ENCODE measurements at regions not wholly inside any gene's neighbourhood (a gene's known extent, or its start where the extent isn't known, plus 50 kb on each side); places are given as distances from the start of the nearest gene placed in this dataset.

GRCh38 chr3:102826636-102827035 is 391.8 kb downstream of the ZPLD1 start:
- Mint-ChIP-seq H3K27ac (ENCODE audit: low read depth) (no peak overlapping the region), H3K4me3 (no peak overlapping the region), H3K27me3 (no peaks in the 10 kb centered on the region), H3K4me1 (no peaks in the 10 kb centered on the region), H3K9me3 (peaks cover 6% of the 10 kb centered on the region), H3K36me3 (ENCODE audit: insufficient read depth) (peaks cover 2% of the 10 kb centered on the region)
- ATAC-seq (replicated peaks; ENCODE audit: extremely low read depth, poor library complexity, severe bottlenecking) (no peak), DNase-seq (ENCODE audit: low spot score in 2 of 2) (no peak)

- Mint-ChIP-seq H3K27ac (ENCODE audit: low read depth) (no peak overlapping the region), H3K36me3 (ENCODE audit: insufficient read depth) (peaks cover 2% of the 10 kb centered on the region), H3K4me3 (no peak overlapping the region), H3K4me1 (no peaks in the 10 kb centered on the region), H3K27me3 (no peaks in the 10 kb centered on the region), H3K9me3 (peaks cover 6% of the 10 kb centered on the region)
- DNase-seq (ENCODE audit: low spot score in 2 of 2) (no peak), ATAC-seq (replicated peaks; ENCODE audit: extremely low read depth, poor library complexity, severe bottlenecking) (no peak)
Measured at GRCh38 chr3:102827386-102827785, 392.6 kb downstream of the ZPLD1 start.

DNA sequence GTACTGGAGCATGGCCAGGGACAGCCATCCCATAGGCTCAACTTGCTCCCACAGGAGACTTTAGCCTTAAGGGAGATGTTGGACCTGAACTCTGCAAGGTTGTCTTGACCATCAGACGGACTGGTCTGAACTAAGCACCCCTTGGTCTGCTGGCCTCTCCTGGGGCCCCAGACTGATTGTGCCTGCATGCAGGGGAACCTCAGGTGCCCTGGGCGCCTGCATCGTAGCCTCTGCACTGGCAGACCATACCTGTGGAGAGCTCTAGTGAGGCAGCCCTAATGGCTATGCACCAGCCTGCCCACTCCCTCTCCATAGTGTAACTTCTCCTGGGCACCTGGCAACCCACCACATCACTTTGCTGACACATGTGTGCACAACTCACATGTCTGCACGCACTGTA is 395.6 kb downstream of the ZPLD1 start:
- peaks cover 2% of the 10 kb centered on the region for H3K36me3 Mint-ChIP-seq (ENCODE audit: insufficient read depth)
- ATAC-seq (replicated peaks; ENCODE audit: extremely low read depth, poor library complexity, severe bottlenecking) (no peak), DNase-seq (ENCODE audit: low spot score in 2 of 2) (no peak)
- no peaks in the 10 kb centered on the region for H3K4me1 Mint-ChIP-seq
- peaks cover 14% of the 10 kb centered on the region for H3K9me3 Mint-ChIP-seq
- no peak overlapping the region for H3K27ac Mint-ChIP-seq (ENCODE audit: low read depth)
- no peaks in the 10 kb centered on the region for H3K27me3 Mint-ChIP-seq
- no peak overlapping the region for H3K4me3 Mint-ChIP-seq

- Mint-ChIP-seq H3K4me1 (no peaks in the 10 kb centered on the region), H3K4me3 (no peak overlapping the region), H3K9me3 (peaks cover 22% of the 10 kb centered on the region), H3K36me3 (ENCODE audit: insufficient read depth) (no peaks in the 10 kb centered on the region), H3K27ac (ENCODE audit: low read depth) (no peak overlapping the region), H3K27me3 (no peaks in the 10 kb centered on the region)
- no peak for ATAC-seq (replicated peaks; ENCODE audit: extremely low read depth, poor library complexity, severe bottlenecking)
- DNase-seq (ENCODE audit: low spot score in 2 of 2), result no peak
Measured at GRCh38 chr3:102841866-102842265, 407.1 kb downstream of the ZPLD1 start.

DNA sequence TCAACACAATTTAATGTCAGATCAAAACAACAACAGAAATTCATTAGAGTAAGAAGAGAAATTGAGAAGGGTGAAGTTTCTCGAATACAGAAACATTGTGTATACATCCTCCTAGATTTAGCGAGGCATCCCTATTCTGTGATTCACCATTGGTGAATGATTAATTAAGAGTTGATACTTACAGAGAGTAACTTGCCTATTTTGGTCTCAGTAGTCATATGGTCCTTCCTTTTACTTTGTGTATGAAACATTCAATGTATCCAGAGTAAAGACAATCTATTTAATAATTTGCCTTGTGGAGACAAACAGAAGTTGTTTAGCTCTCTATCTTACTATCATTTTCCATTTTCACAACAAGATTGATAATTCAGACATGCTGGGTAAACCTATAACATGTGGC is 432.0 kb downstream of the ZPLD1 start:
- Mint-ChIP-seq H3K36me3 (ENCODE audit: insufficient read depth) (no peaks in the 10 kb centered on the region), H3K4me3 (no peak overlapping the region), H3K9me3 (no peaks in the 10 kb centered on the region), H3K4me1 (no peaks in the 10 kb centered on the region), H3K27ac (ENCODE audit: low read depth) (no peak overlapping the region), H3K27me3 (no peaks in the 10 kb centered on the region)
- no peak for ATAC-seq (replicated peaks; ENCODE audit: extremely low read depth, poor library complexity, severe bottlenecking)
- no peak for DNase-seq (ENCODE audit: low spot score in 2 of 2)

GRCh38 chr3:102883515-102883914 is 448.7 kb downstream of the ZPLD1 start:
- no peaks in the 10 kb centered on the region for H3K4me1 Mint-ChIP-seq
- peaks cover 7% of the 10 kb centered on the region for H3K9me3 Mint-ChIP-seq
- no peak for DNase-seq (ENCODE audit: low spot score in 2 of 2)
- H3K36me3 Mint-ChIP-seq (ENCODE audit: insufficient read depth), result no peaks in the 10 kb centered on the region
- no peak overlapping the region for H3K4me3 Mint-ChIP-seq
- H3K27ac Mint-ChIP-seq (ENCODE audit: low read depth), result no peak overlapping the region
- H3K27me3 Mint-ChIP-seq, result no peaks in the 10 kb centered on the region
- ATAC-seq (replicated peaks; ENCODE audit: extremely low read depth, poor library complexity, severe bottlenecking), result no peak

DNA sequence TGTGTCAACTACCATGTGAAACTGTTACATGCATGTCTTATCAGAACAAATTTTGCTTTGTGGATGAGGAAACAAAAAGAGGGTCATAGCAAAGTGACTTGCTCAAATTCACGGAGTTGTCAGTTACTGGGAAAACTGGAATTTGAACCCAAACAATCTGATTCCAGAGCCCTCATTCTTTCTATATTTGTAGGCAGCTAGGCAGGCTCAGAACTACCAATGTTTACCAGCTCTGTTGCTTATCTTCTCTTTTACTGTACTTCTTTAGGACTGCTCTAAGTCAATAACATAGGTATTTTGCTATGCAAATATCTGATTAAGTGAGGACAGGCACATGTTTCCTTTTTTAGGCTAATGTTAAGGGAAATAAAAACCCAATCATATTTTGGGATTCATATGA is 450.5 kb downstream of the ZPLD1 start:
- Mint-ChIP-seq H3K4me3 (no peak overlapping the region), H3K9me3 (peaks cover 7% of the 10 kb centered on the region), H3K27me3 (no peaks in the 10 kb centered on the region), H3K4me1 (no peaks in the 10 kb centered on the region), H3K27ac (ENCODE audit: low read depth) (no peak overlapping the region), H3K36me3 (ENCODE audit: insufficient read depth) (no peaks in the 10 kb centered on the region)
- no peak for DNase-seq (ENCODE audit: low spot score in 2 of 2)
- no peak for ATAC-seq (replicated peaks; ENCODE audit: extremely low read depth, poor library complexity, severe bottlenecking)

DNA sequence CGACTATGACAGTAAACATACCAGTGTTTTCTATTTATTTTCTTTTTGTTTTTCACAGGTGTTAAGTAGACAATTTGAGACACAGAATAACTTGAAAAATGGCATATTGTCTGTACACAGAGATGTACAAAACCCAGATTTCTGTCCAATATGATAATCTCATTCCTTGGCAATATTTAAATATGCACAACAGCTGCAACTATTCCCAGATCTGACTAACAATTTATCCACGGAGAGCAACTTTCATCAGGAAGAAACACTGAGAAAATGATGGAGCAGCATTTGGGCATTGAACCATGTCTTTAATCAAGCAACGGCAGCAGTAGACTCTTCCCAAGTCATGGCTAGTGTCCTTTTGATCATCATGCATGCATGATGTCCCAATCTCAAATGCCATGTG is 452.6 kb downstream of the ZPLD1 start:
- DNase-seq (ENCODE audit: low spot score in 2 of 2) (no peak), ATAC-seq (replicated peaks; ENCODE audit: extremely low read depth, poor library complexity, severe bottlenecking) (no peak)
- H3K36me3 Mint-ChIP-seq (ENCODE audit: insufficient read depth), result no peaks in the 10 kb centered on the region
- peaks cover 7% of the 10 kb centered on the region for H3K9me3 Mint-ChIP-seq
- H3K4me1 Mint-ChIP-seq, result no peaks in the 10 kb centered on the region
- H3K4me3 Mint-ChIP-seq, result no peak overlapping the region
- no peaks in the 10 kb centered on the region for H3K27me3 Mint-ChIP-seq
- H3K27ac Mint-ChIP-seq (ENCODE audit: low read depth), result no peak overlapping the region

DNA sequence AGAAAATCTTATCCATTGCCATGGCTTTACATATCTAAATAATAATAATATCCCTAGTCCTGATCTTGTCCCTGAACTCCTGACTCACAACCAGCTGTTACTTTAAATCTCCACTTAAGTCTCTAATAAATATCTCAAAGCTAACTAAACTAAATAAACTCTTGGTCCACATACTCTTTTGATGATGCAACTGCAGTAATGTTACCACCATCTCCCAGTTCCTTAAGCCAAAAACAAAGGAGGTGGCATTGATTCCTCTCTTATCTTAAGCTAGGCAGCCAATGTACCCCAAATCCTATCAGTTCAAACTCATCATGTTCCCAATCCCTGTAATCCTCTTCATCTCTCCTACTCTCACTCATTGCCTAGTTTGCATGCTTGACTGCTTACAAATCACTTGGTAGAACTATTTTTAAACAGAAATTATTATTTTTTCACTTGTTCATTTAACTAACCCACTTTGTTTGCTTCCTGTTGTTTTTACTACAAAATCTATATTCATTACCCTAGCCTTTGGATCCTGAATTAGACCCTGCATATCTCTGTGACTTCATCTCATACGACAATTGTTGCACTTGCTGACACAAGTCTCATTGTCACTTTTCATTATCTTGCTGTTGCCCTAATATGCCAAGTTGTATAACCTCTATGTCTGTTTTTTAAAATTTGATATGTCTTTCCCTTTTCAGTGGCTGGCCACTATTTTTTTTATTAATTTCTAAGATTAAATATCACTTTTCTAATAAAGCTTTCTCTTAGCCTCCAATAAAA is 462.2 kb downstream of the ZPLD1 start:
- Mint-ChIP-seq H3K36me3 (ENCODE audit: insufficient read depth) (no peaks in the 10 kb centered on the region), H3K4me3 (no peak overlapping the region), H3K27ac (ENCODE audit: low read depth) (no peak overlapping the region), H3K4me1 (no peaks in the 10 kb centered on the region), H3K9me3 (peaks cover 10% of the 10 kb centered on the region), H3K27me3 (no peaks in the 10 kb centered on the region)
- no peak for ATAC-seq (replicated peaks; ENCODE audit: extremely low read depth, poor library complexity, severe bottlenecking)
- DNase-seq (ENCODE audit: low spot score in 2 of 2), result no peak

DNA sequence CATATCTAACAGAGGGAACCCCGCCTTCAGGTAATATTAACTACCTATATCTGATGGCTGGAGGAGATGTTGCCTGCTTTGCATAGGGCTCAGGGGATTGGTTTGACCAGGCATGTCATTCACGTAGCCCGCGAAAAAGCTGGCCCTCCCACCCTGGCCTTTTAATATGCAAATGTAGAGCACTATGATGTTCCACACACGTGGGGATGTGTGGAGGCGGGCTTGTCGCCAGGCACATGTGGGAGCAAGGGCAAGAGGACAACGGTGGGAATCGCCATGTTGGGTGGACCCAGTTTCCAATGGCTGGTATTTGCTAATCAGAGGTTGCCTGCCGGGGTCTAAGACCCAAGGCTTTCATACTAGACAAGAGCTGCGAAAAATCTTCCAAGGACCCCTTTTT is 469.8 kb downstream of the ZPLD1 start:
- ATAC-seq (replicated peaks; ENCODE audit: extremely low read depth, poor library complexity, severe bottlenecking) (no peak), DNase-seq (ENCODE audit: low spot score in 2 of 2) (no peak)
- Mint-ChIP-seq H3K27ac (ENCODE audit: low read depth) (no peak overlapping the region), H3K27me3 (no peaks in the 10 kb centered on the region), H3K36me3 (ENCODE audit: insufficient read depth) (no peaks in the 10 kb centered on the region), H3K9me3 (peaks cover 19% of the 10 kb centered on the region), H3K4me3 (no peak overlapping the region), H3K4me1 (no peaks in the 10 kb centered on the region)

- Mint-ChIP-seq H3K27me3 (no peaks in the 10 kb centered on the region), H3K9me3 (peaks cover 19% of the 10 kb centered on the region), H3K36me3 (ENCODE audit: insufficient read depth) (no peaks in the 10 kb centered on the region), H3K4me1 (no peaks in the 10 kb centered on the region), H3K4me3 (no peak overlapping the region), H3K27ac (ENCODE audit: low read depth) (no peak overlapping the region)
- DNase-seq (ENCODE audit: low spot score in 2 of 2) (no peak), ATAC-seq (replicated peaks; ENCODE audit: extremely low read depth, poor library complexity, severe bottlenecking) (no peak)
Measured at GRCh38 chr3:102905811-102906210, 471.0 kb downstream of the ZPLD1 start.

GRCh38 chr3:102906818-102907217 is 472.0 kb downstream of the ZPLD1 start:
- ATAC-seq (replicated peaks; ENCODE audit: extremely low read depth, poor library complexity, severe bottlenecking) (no peak), DNase-seq (ENCODE audit: low spot score in 2 of 2) (no peak)
- Mint-ChIP-seq H3K27me3 (no peaks in the 10 kb centered on the region), H3K27ac (ENCODE audit: low read depth) (no peak overlapping the region), H3K4me1 (no peaks in the 10 kb centered on the region), H3K4me3 (no peak overlapping the region), H3K9me3 (peaks cover 19% of the 10 kb centered on the region), H3K36me3 (ENCODE audit: insufficient read depth) (no peaks in the 10 kb centered on the region)

DNA sequence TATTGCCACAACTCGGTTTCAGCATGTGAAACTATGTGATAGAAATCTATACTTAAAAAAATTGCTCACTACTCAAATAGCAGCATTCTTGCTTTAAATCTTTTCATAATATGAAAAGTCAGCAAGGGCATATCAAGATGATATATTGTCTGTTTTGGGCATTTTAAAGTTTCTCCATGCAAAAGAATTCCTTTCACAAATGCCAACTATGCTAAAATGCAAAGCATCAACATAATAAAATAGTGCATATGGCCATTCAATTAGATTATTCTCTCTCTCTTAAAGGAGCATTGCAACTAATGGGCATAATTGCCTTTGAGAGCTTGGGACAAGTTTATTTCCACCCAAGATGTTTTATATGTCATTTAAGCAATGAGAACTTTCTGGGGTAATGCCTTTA is 475.1 kb downstream of the ZPLD1 start:
- Mint-ChIP-seq H3K4me1 (no peaks in the 10 kb centered on the region), H3K27ac (ENCODE audit: low read depth) (no peak overlapping the region), H3K36me3 (ENCODE audit: insufficient read depth) (no peaks in the 10 kb centered on the region), H3K27me3 (no peaks in the 10 kb centered on the region), H3K4me3 (no peak overlapping the region), H3K9me3 (peaks cover 9% of the 10 kb centered on the region)
- ATAC-seq (replicated peaks; ENCODE audit: extremely low read depth, poor library complexity, severe bottlenecking) (no peak), DNase-seq (ENCODE audit: low spot score in 2 of 2) (no peak)
